Tibial nerve (tissue), 4 donors: ENCODE measurements at regions not wholly inside any gene's neighbourhood (a gene's known extent, or its start where the extent isn't known, plus 50 kb on each side); places are given as distances from the start of the nearest gene placed in this dataset.

Source experiments
- DNase-seq, 2 donors: peaks; one replicate each; pipeline ENCODE4 v3.0.0-alpha.2; 2019; ENCODE audit warnings: low spot score in 2 of 2
- H3K27ac ChIP-seq, 4 donors: fragments of 200-600 bp; sonication (generic) in 3 of 4; one replicate each; pipeline ENCODE4 v1.5.1; 2017 to 2019; ENCODE audit warnings: mild to moderate bottlenecking in 1 of 4
- H3K27me3 ChIP-seq, 2 donors: fragments of 200-600 bp; sonication (generic) in 1 of 2; one replicate each; pipeline versions ENCODE4 v1.5.1 to v1.6.0; 2017 to 2019
- H3K36me3 ChIP-seq, 3 donors: fragments of 200-600 bp; sonication (generic); one replicate each; pipeline ENCODE4 v1.5.1; 2018 to 2019
- H3K4me1 ChIP-seq, 4 donors: fragments of 200-600 bp; sonication (generic) in 3 of 4; one replicate each; pipeline ENCODE4 v1.5.1; 2017 to 2019
- H3K4me3 ChIP-seq, 4 donors: fragments of 200-600 bp; sonication (generic) in 3 of 4; one replicate each; pipeline ENCODE4 v1.5.1; 2017 to 2019; ENCODE audit warnings: mild to moderate bottlenecking in 1 of 4, moderate library complexity in 1 of 4
- H3K9me3 ChIP-seq, 4 donors: fragments of 200-600 bp; sonication (generic) in 3 of 4; one replicate each; pipeline ENCODE4 v1.5.1; 2017 to 2019
- EP300 ChIP-seq, 2 donors: sonication (generic); formaldehyde crosslinking; IDR thresholded peaks; one replicate each; pipeline ENCODE4 v1.6.1; 2017; ENCODE audit warnings: antibody characterized with exemption in 2 of 2, mild to moderate bottlenecking in 1 of 2
- POLR2A ChIP-seq, 2 donors: fragments of 450-650 bp; IDR thresholded peaks; one replicate each; pipeline ENCODE4 v1.6.1; 2017; ENCODE audit warnings: antibody characterized with exemption in 2 of 2, mild to moderate bottlenecking in 2 of 2, moderate library complexity in 2 of 2
- WGBS, 2 donors: methylation state at CpG; one replicate each; pipeline ENCODE4 v1.1.5; 2018; 5-methylcytosine and 5-hydroxymethylcytosine counted together
- TF ChIP-seq, protein P1 (sequence below), 5 experiments: fragments of 200-600 bp in 3 of 5; fragments of 450-650 bp in 2 of 5; sonication (generic) in 3 of 5; IDR thresholded peaks; one replicate each; pipeline ENCODE4 v1.5.1; 2016 to 2019; ENCODE audit warnings: antibody characterized with exemption in 5 of 5, mild to moderate bottlenecking in 3 of 5, moderate library complexity in 2 of 5

DNA sequence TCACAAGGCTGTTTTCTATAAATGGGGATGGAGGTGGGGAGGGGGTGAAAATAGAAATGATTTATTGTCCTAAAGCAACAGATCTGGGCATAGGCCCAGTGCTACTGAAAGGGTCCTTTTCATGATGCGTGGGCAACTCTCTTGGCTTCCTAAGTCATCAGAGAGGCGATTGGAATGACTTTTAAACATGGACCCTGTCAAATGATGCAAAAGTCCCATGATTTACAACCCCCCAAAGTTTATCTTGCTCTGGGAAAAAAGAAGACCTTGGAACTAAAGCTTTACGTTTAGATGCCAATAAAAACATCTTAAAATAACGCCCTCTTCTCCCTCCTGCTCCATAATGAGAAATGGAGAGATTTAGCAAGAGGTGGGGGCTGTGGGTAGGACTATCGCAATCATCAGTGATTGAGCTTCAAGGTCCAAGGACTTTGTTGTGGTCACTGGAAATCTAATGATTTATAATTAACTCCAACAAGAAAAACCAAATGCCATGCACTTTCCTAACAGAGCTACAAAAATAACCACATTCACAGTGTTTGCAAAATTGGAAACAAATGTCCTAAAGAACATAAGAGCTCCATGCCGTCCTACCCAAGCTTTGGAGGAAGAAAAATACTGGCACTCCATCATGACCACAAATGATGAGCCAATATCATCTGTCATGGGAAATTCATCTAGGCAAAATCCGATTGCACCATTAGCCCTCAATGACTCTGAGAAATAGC lies 167.5 kb upstream of the CLINT1 start:
- peaks cover 0 to 4% of the 10 kb centered on the region in 2 donors for H3K27me3 ChIP-seq
- H3K36me3 ChIP-seq, result no peaks in the 10 kb centered on the region
- WGBS, 2 donors, result 12 to 28% methylated on average over 7 of the region's 7 CpGs
- H3K27ac ChIP-seq, result peak overlapping the region in 1 of 4 donors; percentile 31
- DNase-seq, result peak in 1 of 2 donors; percentile 60
- TF ChIP-seq, protein P1, sequence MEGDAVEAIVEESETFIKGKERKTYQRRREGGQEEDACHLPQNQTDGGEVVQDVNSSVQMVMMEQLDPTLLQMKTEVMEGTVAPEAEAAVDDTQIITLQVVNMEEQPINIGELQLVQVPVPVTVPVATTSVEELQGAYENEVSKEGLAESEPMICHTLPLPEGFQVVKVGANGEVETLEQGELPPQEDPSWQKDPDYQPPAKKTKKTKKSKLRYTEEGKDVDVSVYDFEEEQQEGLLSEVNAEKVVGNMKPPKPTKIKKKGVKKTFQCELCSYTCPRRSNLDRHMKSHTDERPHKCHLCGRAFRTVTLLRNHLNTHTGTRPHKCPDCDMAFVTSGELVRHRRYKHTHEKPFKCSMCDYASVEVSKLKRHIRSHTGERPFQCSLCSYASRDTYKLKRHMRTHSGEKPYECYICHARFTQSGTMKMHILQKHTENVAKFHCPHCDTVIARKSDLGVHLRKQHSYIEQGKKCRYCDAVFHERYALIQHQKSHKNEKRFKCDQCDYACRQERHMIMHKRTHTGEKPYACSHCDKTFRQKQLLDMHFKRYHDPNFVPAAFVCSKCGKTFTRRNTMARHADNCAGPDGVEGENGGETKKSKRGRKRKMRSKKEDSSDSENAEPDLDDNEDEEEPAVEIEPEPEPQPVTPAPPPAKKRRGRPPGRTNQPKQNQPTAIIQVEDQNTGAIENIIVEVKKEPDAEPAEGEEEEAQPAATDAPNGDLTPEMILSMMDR (IDR thresholded peaks at IDR 0.05), result no peak
- TF ChIP-seq EP300 (IDR thresholded peaks at IDR 0.05), result peak in 1 of 2 donors; percentile 79
- no peak overlapping the region for H3K4me3 ChIP-seq
- H3K9me3 ChIP-seq, result no peaks in the 10 kb centered on the region
- peaks cover 0 to 30% (median 0%) of the 10 kb centered on the region in 4 donors for H3K4me1 ChIP-seq

DNA sequence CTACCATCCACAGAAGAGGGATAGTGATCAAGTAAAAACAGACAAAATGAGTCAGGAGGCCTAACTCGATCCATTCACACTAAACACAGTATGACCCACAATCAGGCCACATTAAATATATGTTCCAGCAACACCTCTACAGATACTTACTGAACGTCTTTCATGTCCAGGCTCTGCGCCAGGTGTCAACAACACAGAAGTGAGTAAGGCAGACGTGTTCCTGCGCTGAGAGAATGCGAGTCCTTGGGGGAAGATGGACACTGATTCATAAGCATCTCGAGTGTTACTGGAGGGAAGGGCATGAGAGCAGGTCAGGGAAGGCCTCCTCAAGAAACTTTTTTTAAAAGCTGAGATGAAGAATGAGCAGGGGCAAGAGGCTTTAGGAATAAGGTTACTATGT lies 164.3 kb upstream of the CLINT1 start:
- no peaks in the 10 kb centered on the region for H3K36me3 ChIP-seq
- H3K4me3 ChIP-seq, result no peak overlapping the region
- peaks cover 0 to 23% (median 0%) of the 10 kb centered on the region in 4 donors for H3K4me1 ChIP-seq
- no peaks in the 10 kb centered on the region for H3K9me3 ChIP-seq
- no peaks in the 10 kb centered on the region for H3K27me3 ChIP-seq
- TF ChIP-seq POLR2A (IDR thresholded peaks at IDR 0.05) (no peak), EP300 (IDR thresholded peaks at IDR 0.05) (no peak)
- TF ChIP-seq, protein P1 (IDR thresholded peaks at IDR 0.05), result no peak
- H3K27ac ChIP-seq, result no peak overlapping the region
- 82 to 85% methylated on average over 7 of the region's 7 CpGs for WGBS, 2 donors
- no peak for DNase-seq

DNA sequence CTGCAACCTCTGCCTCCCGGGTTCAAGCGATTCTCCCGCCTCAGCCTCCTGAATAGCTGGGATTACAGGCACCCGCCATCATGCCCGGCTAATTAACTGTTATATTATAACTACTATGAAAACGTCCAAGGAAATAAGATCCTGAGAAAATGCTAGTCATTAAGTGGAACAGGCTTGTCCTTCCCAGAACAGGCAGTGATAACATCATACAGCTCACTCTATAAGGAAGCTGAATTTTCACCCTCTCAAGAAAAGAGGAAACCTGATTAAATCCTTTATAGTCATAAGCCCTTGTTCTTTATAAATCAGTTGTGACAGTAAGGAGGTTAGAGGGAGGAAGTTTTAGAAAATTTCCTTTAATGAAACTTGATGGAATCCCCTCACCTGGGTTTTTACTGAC lies 163.9 kb upstream of the CLINT1 start:
- 79 to 88% methylated on average over 6 of the region's 6 CpGs for WGBS, 2 donors
- H3K9me3 ChIP-seq, result no peaks in the 10 kb centered on the region

DNA sequence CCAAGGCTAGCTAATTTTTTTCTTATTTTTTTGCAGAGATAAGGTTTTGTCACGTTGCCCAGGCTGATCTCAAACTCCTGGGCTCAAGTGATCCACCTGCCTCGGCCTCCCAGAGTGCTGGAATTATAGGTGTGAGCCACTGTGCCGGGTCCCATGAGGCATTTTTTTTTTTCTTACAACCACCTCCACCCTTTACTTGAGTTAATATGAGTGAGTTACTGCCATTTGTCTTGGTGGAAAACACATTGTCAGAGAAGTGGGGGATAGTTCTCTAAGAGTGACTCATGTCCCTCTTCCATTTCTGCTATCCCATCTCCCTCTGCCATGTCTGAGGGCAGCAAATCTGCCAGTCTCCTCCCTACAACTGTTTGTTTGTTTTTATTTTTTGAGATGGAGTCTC lies 163.4 kb upstream of the CLINT1 start:
- TF ChIP-seq POLR2A (IDR thresholded peaks at IDR 0.05), result no peak
- TF ChIP-seq, protein P1 (IDR thresholded peaks at IDR 0.05), result no peak

More for the DNA sequence above, 163.9 kb upstream of the CLINT1 start:
- TF ChIP-seq, protein P1 (IDR thresholded peaks at IDR 0.05), result no peak
- TF ChIP-seq EP300 (IDR thresholded peaks at IDR 0.05) (no peak), POLR2A (IDR thresholded peaks at IDR 0.05) (no peak)
- Histone ChIP-seq H3K27me3 (no peaks in the 10 kb centered on the region), H3K4me3 (no peak overlapping the region), H3K27ac (no peak overlapping the region), H3K4me1 (peaks cover 0 to 19% (median 0%) of the 10 kb centered on the region in 4 donors), H3K36me3 (no peaks in the 10 kb centered on the region)
- no peak for DNase-seq

DNA sequence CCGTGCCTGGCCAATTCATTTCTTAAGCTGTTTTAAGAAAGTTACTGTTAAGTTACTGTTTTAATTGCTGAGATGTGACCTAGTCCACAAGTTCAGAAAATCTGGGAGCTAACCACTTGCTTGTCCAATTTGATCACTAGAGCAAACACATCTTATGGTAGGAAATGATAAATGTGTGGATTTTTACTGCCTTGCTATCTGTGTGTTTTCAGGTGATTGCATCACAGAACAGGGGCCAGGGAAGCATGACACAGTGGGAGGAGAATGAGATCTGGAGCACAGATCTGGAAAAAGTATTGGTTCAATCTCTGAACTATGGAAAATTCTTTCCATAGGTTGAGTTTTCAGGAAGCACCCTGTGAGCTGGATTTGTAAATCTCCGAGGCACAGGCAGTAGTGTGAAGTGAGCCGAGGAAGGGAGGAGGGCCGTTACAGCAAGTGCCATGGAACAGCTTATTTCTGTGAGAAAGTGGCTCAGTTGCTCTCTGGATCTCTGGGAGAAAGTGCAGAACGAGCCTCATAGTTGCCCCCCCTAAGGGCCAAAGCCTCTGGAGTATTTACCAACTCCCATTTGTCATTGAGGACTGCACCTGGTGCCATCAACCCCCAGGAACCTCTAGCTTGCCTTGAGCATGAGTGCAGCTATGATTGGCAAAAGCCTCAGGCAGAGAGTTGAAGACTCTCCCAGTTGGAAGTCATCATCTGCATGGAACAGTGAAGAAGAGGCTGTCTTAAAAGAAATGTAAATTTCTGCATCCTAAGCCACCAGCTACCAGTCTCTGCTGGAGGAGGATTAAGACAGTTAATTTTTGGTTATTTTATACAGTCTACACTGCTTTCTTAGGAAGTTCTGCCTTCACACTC lies 161.8 kb upstream of the CLINT1 start:
- no peaks in the 10 kb centered on the region for H3K4me1 ChIP-seq
- TF ChIP-seq EP300 (IDR thresholded peaks at IDR 0.05), result no peak
- TF ChIP-seq POLR2A (IDR thresholded peaks at IDR 0.05), result no peak
- TF ChIP-seq, protein P1 (IDR thresholded peaks at IDR 0.05), result no peak
- WGBS, 2 donors, result 71 to 78% methylated on average over 5 of the region's 5 CpGs
- no peak overlapping the region for H3K27ac ChIP-seq
- no peak for DNase-seq
- H3K36me3 ChIP-seq, result no peaks in the 10 kb centered on the region
- no peaks in the 10 kb centered on the region for H3K27me3 ChIP-seq
- H3K9me3 ChIP-seq, result no peaks in the 10 kb centered on the region
- H3K4me3 ChIP-seq, result no peak overlapping the region

More for the DNA sequence above, 163.4 kb upstream of the CLINT1 start:
- no peak overlapping the region for H3K4me3 ChIP-seq
- no peak overlapping the region for H3K27ac ChIP-seq
- no peak for DNase-seq
- H3K9me3 ChIP-seq, result no peaks in the 10 kb centered on the region
- peaks cover 0 to 14% (median 0%) of the 10 kb centered on the region in 4 donors for H3K4me1 ChIP-seq
- no peaks in the 10 kb centered on the region for H3K36me3 ChIP-seq
- WGBS, 2 donors, result 71 to 85% methylated on average over 3 of the region's 3 CpGs
- H3K27me3 ChIP-seq, result no peaks in the 10 kb centered on the region
